ENCODE measurements at regions not wholly inside any gene's neighbourhood (a gene's known extent, or its start where the extent isn't known, plus 50 kb on each side); places are given as distances from the start of the nearest gene placed in this dataset.

GRCh38 chr5:165805756-165806155, 2300.3 kb downstream of the MAT2B start:
- peaks cover 64% of the 10 kb centered on the region for H3K9me3 ChIP-seq (ENCODE audit: low read length)
- H3K9ac ChIP-seq (ENCODE audit: insufficient read depth, low read depth, low read length), result no peak overlapping the region
- no peak overlapping the region for H3K4me3 ChIP-seq (replicated peaks in 1 of 3; ENCODE audit: insufficient read depth in 1 of 3, low read depth in 2 of 3, low read length in 3 of 3)
- CTCF ChIA-PET (ENCODE audit: low intra/inter-chr PET ratio, low total read pairs), result no interaction called here
- DNase-seq (ENCODE audit: low spot score), result no peak
- H4K20me1 ChIP-seq (ENCODE audit: insufficient read depth, low read length), result no peaks in the 10 kb centered on the region
- no peaks in the 10 kb centered on the region for H3K79me2 ChIP-seq (ENCODE audit: insufficient read depth, low read length)
- H2AFZ ChIP-seq (ENCODE audit: low read length), result no peak overlapping the region
- no peak for ATAC-seq
- no TSS peak for BruUV-seq (replicated peaks)
- FAIRE-seq, result no peak
- WGBS (ENCODE audit: low lambda C conversion rate), result 0% methylated on average over 2 of the region's 4 CpGs
- no peaks in the 10 kb centered on the region for H3K36me3 ChIP-seq (replicated peaks in 1 of 2; ENCODE audit: control insufficient read depth in 1 of 2, insufficient read depth in 2 of 2, low read length in 2 of 2)
- intact Hi-C loops (cut with micrococcal nuclease; ENCODE audit: unreplicated experiment) (no loop called here), in situ Hi-C loops (cut with HindIII; ENCODE audit: extremely low pct_ligation_motif_present, low pct_unique_long_range_greater_than_20kb) (no loop called here)
- H3K27ac ChIP-seq (ENCODE audit: extremely low read length, insufficient read depth, low read length), result no peak overlapping the region
- H3K27me3 ChIP-seq (ENCODE audit: control insufficient read depth in 1 of 2, insufficient read depth in 2 of 2, low read length in 2 of 2), result no peaks in the 10 kb centered on the region
- TF ChIP-seq ZNF274 (CRISPR knock-in tag; IDR thresholded peaks at IDR 0.05), result no peak
- no peak for TF ChIP-seq CEBPG (CRISPR knock-in tag; IDR thresholded peaks at IDR 0.05)
- TF ChIP-seq NR2F6 (IDR thresholded peaks at IDR 0.05), result no peak
- no peak for TF ChIP-seq NR2F6 (CRISPR knock-in tag; IDR thresholded peaks at IDR 0.05)
- no peak for TF ChIP-seq ATF5 (CRISPR knock-in tag; IDR thresholded peaks at IDR 0.05; ENCODE audit: low read depth)
- no peak for TF ChIP-seq HINFP (CRISPR knock-in tag; IDR thresholded peaks at IDR 0.05; ENCODE audit: low read depth)
- no peak for TF ChIP-seq GZF1 (CRISPR knock-in tag; IDR thresholded peaks at IDR 0.05)
- no peak for TF ChIP-seq ZNF143 (CRISPR knock-in tag; IDR thresholded peaks at IDR 0.05)
- TF ChIP-seq GPBP1L1 (CRISPR knock-in tag; IDR thresholded peaks at IDR 0.05), result no peak
- TF ChIP-seq PLRG1 (conservative IDR thresholded peaks at IDR 0.05), result no peak
- TF ChIP-seq ZNF24 (IDR thresholded peaks at IDR 0.05), result no peak
- TF ChIP-seq THAP7 (CRISPR knock-in tag; IDR thresholded peaks at IDR 0.05), result no peak
- TF ChIP-seq ZSCAN9 (CRISPR knock-in tag; IDR thresholded peaks at IDR 0.05; ENCODE audit: borderline replicate concordance), result no peak
- no peak for TF ChIP-seq KLF15 (CRISPR knock-in tag; IDR thresholded peaks at IDR 0.05; ENCODE audit: borderline replicate concordance)
- TF ChIP-seq ZNF10 (CRISPR knock-in tag; IDR thresholded peaks at IDR 0.05; ENCODE audit: borderline replicate concordance, low read depth), result no peak
- no peak for TF ChIP-seq NFE2 (CRISPR knock-in tag; IDR thresholded peaks at IDR 0.05)
- H3K4me1 ChIP-seq (ENCODE audit: insufficient read depth, low read length), result no peaks in the 10 kb centered on the region
- H3K4me2 ChIP-seq (ENCODE audit: low read depth, low read length), result no peak overlapping the region
- POLR2A ChIA-PET, result no interaction called here
